Panc1 (cell line): ENCODE measurements at regions not wholly inside any gene's neighbourhood (a gene's known extent, or its start where the extent isn't known, plus 50 kb on each side); places are given as distances from the start of the nearest gene placed in this dataset.

Experiments
- ATAC-seq: fragments of 200-7000 bp; cut with Tn5 transposase; 2 replicates; pipeline ENCODE4 v1.9.1; 2020; ENCODE audit warnings: mild to moderate bottlenecking, moderate library complexity
- BruUV-seq: library from RNA; stranded (reverse); fragments of 400-500 nt; replicated peaks from 2 replicates; lab custom pipeline; 2021; lab: Mats Ljungman, UMichigan
- CTCF ChIA-PET: fragments of 300-600 bp; sonication (Branson Sonifier 250); formaldehyde crosslinking; loops from one replicate; lab custom pipeline; 2022; ENCODE audit warnings: antibody characterized with exemption; lab: Charles Lee
- POLR2A ChIA-PET: fragments of 300-600 bp; sonication (Branson Sonifier 250); formaldehyde crosslinking; loops from one replicate; lab custom pipeline; 2022; ENCODE audit warnings: antibody characterized with exemption; lab: Charles Lee
- DNase-seq: peaks from one replicate; pipeline ENCODE4 v3.0.0-alpha.2; 2010; ENCODE audit warnings: low read depth, low spot score
- H3K27ac ChIP-seq: 2 replicates; pipeline ENCODE4 v1.5.1; 2011; ENCODE audit warnings: mild to moderate bottlenecking, low read length, inconsistent platforms
- H3K27me3 ChIP-seq: fragments of 200-500 bp; sonication (Bioruptor generic); 2 replicates; pipeline ENCODE4 v1.6.0; 2014; ENCODE audit warnings: low read length, inconsistent platforms; ENCODE audit not compliant: control insufficient read depth, insufficient read depth
- H3K36me3 ChIP-seq: fragments of 200-500 bp; sonication (Bioruptor generic); 2 replicates; pipeline ENCODE4 v1.5.1; 2014; ENCODE audit warnings: inconsistent platforms, mild to moderate bottlenecking, low read length, moderate library complexity; ENCODE audit not compliant: control insufficient read depth, insufficient read depth
- H3K4me1 ChIP-seq: 2 replicates; pipeline ENCODE4 v1.5.1; 2011; ENCODE audit warnings: inconsistent platforms, mild to moderate bottlenecking, low read length, moderate library complexity; ENCODE audit not compliant: control insufficient read depth, insufficient read depth
- H3K4me3 ChIP-seq, 2 experiments: 2 replicates each; pipeline ENCODE4 v1.5.1; 2011 to 2012; ENCODE audit warnings: low read depth in 2 of 2, low read length in 2 of 2, mild to moderate bottlenecking in 2 of 2, inconsistent platforms in 1 of 2, moderate library complexity in 1 of 2
- H3K9me3 ChIP-seq: fragments of 200-500 bp; sonication (Bioruptor generic); 2 replicates; pipeline ENCODE4 v1.5.1; 2014; ENCODE audit warnings: low read depth, mild to moderate bottlenecking, inconsistent platforms, low read length, moderate library complexity; ENCODE audit not compliant: control insufficient read depth, insufficient read depth
- CTCF ChIP-seq: fragments of 450-650 bp; IDR thresholded peaks from 2 replicates; pipeline ENCODE4 v1.5.1; 2017; ENCODE audit warnings: mild to moderate bottlenecking
- POLR2AphosphoS5 ChIP-seq: IDR thresholded peaks from 2 replicates; pipeline ENCODE4 v1.6.1; 2012; ENCODE audit warnings: mild to moderate bottlenecking, low read depth, low read length, moderate library complexity
- SIN3A ChIP-seq: IDR thresholded peaks from 2 replicates; pipeline ENCODE4 v1.6.1; 2012; ENCODE audit warnings: low read depth, mild to moderate bottlenecking, low read length, moderate library complexity, borderline replicate concordance; ENCODE audit not compliant: insufficient read depth
- TCF7L2 ChIP-seq: IDR thresholded peaks from 2 replicates; pipeline ENCODE4 v1.6.1; 2011; ENCODE audit warnings: mild to moderate bottlenecking, low read depth, low read length, inconsistent platforms
- in situ Hi-C: cut with HindIII; loops from 2 replicates; pipeline ENCODE4 v1.10.0; 2016; ENCODE audit warnings: low sequenced_read_pairs, low pct_unique_long_range_greater_than_20kb
- intact Hi-C: fragments of 100-400 bp; cut with micrococcal nuclease; formaldehyde crosslinking; loops from one replicate; pipeline ENCODE4 v1.10.0; 2022; ENCODE audit not compliant: unreplicated experiment
- TF ChIP-seq, protein P1 (sequence below), 2 experiments: IDR thresholded peaks; 2 replicates each; pipeline ENCODE4 v1.6.1; 2011 to 2012; ENCODE audit warnings: low read depth in 2 of 2, control low read depth in 1 of 2, low read length in 1 of 2, mild to moderate bottlenecking in 1 of 2, moderate library complexity in 1 of 2; ENCODE audit not compliant: insufficient read depth in 1 of 2

- ATAC-seq = no peak
- POLR2A ChIA-PET = no interaction called here
- intact Hi-C loops (no loop called here), in situ Hi-C loops (no loop called here)
- no peak for DNase-seq
- no peaks in the 10 kb centered on the region for H3K36me3 ChIP-seq
- no peaks in the 10 kb centered on the region for H3K27me3 ChIP-seq
- CTCF ChIA-PET = no interaction called here
- no peaks in the 10 kb centered on the region for H3K4me1 ChIP-seq
- no TSS peak for BruUV-seq
- no peaks in the 10 kb centered on the region for H3K9me3 ChIP-seq
- TF ChIP-seq TCF7L2 = no peak
- TF ChIP-seq CTCF = no peak
- TF ChIP-seq, protein P1, sequence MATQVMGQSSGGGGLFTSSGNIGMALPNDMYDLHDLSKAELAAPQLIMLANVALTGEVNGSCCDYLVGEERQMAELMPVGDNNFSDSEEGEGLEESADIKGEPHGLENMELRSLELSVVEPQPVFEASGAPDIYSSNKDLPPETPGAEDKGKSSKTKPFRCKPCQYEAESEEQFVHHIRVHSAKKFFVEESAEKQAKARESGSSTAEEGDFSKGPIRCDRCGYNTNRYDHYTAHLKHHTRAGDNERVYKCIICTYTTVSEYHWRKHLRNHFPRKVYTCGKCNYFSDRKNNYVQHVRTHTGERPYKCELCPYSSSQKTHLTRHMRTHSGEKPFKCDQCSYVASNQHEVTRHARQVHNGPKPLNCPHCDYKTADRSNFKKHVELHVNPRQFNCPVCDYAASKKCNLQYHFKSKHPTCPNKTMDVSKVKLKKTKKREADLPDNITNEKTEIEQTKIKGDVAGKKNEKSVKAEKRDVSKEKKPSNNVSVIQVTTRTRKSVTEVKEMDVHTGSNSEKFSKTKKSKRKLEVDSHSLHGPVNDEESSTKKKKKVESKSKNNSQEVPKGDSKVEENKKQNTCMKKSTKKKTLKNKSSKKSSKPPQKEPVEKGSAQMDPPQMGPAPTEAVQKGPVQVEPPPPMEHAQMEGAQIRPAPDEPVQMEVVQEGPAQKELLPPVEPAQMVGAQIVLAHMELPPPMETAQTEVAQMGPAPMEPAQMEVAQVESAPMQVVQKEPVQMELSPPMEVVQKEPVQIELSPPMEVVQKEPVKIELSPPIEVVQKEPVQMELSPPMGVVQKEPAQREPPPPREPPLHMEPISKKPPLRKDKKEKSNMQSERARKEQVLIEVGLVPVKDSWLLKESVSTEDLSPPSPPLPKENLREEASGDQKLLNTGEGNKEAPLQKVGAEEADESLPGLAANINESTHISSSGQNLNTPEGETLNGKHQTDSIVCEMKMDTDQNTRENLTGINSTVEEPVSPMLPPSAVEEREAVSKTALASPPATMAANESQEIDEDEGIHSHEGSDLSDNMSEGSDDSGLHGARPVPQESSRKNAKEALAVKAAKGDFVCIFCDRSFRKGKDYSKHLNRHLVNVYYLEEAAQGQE (IDR thresholded peaks at IDR 0.05; ENCODE audit: insufficient read depth in 1 of 2, low read depth in 2 of 2, low read length in 1 of 2) = no peak
- no peak for TF ChIP-seq POLR2AphosphoS5
- no peak for TF ChIP-seq SIN3A
- no peak overlapping the region for H3K27ac ChIP-seq
- no peak overlapping the region for H3K4me3 ChIP-seq
These were observed 255.5 kb downstream of the ETAA1 start for GRCh38 chr2:67652679-67653078.

- POLR2A ChIA-PET = no interaction called here
These were observed 259.7 kb downstream of the ETAA1 start for GRCh38 chr2:67656875-67657274.

More at GRCh38 chr2:67656875-67657274, 259.7 kb downstream of the ETAA1 start:
- ATAC-seq = no peak
- in situ Hi-C loops (no loop called here), intact Hi-C loops (no loop called here)
- Histone ChIP-seq H3K27me3 (no peaks in the 10 kb centered on the region), H3K4me3 (no peak overlapping the region), H3K27ac (no peak overlapping the region), H3K4me1 (no peaks in the 10 kb centered on the region), H3K36me3 (no peaks in the 10 kb centered on the region), H3K9me3 (no peaks in the 10 kb centered on the region)
- no TSS peak for BruUV-seq
- DNase-seq = no peak
- CTCF ChIA-PET = no interaction called here
- TF ChIP-seq POLR2AphosphoS5 (no peak), CTCF (no peak), SIN3A (no peak), TCF7L2 (no peak)
- TF ChIP-seq, protein P1 (IDR thresholded peaks at IDR 0.05; ENCODE audit: insufficient read depth in 1 of 2, low read depth in 2 of 2, low read length in 1 of 2) = no peak
